DMS79 (cell line): ENCODE measurements at regions not wholly inside any gene's neighbourhood (a gene's known extent, or its start where the extent isn't known, plus 50 kb on each side); places are given as distances from the start of the nearest gene placed in this dataset.
"Not testable (repeated sequence)": the region's sequence is repeated elsewhere in the genome, so short reads cannot be mapped to it uniquely, and the experiment has no call there.

ENCODE experiments used
- DNase-seq: peaks from one replicate; lab custom pipeline; 2025; lab: John Stamatoyannopoulos, UW

DNA sequence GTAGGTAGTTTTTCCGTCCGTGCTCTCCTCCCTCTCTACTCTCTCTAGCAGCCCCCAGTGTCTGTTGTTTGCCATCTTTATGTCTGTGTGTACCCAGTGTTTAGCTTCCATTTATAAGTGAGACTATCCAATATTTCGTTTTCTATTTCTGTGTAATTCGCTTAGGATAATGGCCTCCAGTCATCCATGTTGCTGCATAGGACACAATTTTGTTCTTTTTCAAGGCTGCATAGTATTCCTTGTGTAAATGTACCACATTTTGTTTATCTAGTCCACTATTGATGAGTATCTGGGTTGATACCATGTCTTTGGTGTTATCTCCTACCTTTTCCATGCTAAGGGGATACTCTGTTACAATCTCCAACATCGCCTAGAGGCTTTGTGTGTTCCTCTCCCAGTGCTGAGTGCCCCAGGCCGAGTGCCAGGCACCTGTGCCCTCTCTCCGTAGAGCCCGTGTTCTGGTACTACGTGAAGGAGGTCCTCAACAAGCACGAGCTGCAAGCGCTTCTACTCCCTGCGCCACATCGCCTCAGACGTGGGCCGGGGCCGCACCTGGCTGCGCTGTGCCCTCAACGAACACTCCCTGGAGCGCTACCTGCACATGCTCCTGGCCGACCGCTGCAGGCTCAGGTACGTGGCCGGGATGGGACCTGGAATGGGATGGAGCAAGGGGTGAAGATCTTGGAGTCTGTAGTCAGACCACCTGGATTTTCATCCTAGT, 51.0 kb downstream of the NPIPB11 start:
- DNase-seq = not testable (repeated sequence)

DNA sequence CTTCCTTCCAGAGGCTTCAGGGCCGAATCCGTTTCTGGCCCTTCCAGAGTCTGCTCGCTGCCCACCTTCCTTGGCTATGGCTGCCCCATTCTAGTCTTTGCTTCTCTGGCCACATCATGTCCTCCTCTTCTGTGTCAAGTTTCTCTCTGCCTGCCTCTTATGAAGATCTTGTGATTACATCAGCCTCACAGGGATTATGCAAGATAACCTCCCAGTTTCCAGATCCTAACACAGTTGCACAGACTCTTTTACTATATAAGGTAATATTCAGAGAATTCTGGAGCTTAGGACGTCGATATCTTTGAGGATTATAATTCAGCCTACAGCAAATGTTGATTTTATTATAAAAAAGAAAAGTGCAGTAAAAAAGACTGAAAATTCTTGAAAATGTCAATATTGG, 52.1 kb downstream of the NPIPB11 start:
- DNase-seq = not testable (repeated sequence)

DNA sequence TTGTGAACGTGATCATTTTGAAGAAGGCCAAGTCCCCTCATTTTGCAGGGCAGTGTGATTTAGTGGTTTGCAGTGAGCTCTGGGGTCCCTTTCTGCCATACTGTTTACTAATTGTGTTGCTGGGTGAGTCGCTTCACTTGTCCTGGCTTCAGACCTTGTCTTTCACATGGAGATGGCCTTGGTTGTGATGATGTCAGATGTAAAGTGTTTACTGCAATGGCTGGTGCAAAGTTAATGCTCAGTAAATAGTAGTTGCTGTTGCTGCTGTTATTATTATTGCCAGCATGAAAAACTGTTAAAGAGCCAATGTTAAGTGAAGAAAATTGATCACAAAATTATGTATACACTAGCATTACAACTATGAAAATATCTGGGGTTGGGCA, 53.9 kb downstream of the NPIPB11 start:
- DNase-seq = not testable (repeated sequence)

DNA sequence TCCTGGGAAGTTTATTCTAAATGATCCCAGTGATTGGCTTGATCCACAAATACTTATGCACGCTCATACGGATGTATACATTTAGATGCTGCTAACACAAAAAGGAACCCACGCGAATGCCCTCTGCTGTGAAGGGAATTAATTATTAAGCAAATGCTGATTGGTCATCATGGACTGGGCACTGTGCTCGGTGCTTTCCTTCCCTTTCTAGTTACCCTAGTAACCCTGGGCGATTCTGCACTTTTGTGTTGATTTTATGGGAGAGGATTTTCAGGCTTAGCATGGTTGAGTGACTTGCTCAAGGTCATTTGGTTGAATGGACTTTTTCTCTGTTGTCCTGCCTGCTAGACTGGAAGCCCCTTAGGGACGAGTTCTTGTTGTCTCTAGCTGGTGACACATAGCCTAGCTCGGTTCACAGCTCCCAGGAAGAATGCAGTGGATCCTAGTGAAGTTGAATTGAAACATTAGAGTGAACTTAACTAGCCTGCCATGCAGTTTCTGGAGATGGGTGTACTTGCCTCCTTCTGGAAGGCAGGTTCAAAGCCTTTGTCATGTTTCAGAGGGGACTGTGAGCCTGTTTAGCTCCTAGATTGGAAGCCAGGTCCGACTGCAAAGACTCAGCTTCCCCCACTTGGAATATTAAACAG, 54.4 kb downstream of the NPIPB11 start:
- DNase-seq = not testable (repeated sequence)

DNA sequence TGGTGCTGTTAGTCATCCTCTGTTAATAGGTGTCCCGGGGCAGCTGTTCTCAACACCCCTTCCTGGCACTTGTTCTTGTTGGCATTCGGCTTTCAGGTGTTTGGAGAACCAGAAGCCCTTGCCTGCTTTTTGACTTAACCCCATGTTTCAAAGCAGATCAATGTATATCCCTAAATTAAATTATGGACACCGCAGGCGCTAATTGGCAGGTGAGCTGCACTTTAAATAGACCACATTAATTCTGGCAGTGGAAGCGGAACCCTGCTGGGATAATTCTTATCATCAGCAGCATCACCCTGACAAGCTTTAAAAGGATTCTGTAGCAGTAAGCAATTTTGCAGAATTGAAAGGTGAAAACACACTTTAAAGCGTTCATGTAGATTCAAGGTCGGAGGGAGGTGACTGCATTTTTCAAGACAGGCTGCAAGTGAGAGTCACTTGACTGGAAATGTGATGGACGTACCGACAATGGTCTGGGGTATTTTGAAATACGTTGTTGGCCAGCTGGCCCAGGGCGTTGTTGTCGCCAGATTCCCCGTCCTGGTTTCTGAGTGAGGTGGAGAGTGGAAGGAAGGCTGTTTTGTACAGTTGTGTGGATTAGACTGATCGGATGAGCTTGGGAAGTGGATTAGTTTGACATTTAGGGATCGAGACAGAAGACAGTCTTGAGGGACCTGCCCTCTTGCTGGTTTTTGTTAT, 55.1 kb downstream of the NPIPB11 start:
- DNase-seq = not testable (repeated sequence)

DNA sequence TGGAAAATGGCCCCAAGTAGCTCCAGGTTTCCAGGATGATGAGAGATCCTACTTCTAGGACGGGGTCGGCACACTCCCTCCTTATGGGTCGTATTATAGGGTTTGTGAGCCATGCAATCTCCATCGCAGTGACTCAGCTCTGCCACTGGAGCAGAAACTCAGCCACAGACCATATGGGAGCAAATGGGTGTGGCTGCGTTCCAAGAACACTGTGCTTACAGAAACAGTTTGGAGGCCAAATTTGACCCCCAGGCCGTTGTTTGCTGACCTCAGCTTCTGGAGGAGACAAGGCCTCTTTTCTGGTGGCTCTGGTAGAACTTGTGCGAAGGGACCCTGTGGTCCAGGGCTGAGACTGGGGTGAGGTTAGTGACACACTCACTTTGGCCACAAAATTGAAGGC, 56.5 kb downstream of the NPIPB11 start:
- DNase-seq = not testable (repeated sequence)

DNA sequence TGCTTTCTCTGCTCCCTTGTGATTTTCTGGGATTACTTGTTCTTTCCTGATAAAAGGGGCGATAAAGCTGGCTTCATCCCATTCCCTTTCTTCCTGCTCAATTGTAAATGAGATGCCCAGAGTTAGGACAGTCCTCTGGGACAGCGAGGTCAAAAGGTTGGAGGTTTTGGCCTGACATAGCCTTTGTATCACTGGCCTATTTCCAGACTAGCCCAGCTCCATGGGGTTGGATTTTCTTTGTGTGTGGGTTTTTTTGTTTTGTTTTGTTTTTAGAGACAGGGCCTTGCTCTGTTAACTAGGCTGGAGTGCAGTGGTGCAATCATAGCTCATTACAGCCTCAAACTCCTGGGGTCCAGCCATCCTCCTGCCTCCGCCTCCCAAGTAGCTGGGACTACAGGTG, 57.8 kb downstream of the NPIPB11 start:
- not testable (repeated sequence) for DNase-seq

DNA sequence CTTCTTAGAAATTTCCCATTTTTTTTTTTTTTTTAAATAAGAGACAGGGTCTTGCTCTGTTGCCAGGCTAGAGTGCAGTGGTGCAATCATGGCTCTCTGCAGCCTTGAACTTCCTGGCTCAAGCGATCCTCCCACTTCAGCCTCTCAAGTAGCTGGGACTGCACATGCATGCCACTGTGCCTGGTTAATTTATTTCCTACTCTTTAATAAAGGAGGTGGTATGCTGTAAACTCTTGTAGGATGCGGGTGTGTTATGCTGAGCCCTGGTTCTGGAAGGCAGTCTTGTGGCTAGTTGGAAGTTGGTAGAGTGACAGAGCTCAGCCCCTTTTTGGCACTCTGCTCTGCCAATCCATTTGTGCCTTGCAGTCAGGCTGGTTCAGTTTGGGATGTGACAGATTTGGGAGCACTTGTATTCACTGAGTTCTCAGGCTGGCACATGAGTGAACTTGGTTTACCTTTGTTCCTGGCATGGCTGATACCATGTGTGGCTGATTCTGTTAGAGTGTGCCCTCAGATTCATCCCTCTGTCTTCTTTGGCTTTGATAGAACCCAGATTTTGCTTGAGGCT, 58.3 kb downstream of the NPIPB11 start:
- DNase-seq = not testable (repeated sequence)

DNA sequence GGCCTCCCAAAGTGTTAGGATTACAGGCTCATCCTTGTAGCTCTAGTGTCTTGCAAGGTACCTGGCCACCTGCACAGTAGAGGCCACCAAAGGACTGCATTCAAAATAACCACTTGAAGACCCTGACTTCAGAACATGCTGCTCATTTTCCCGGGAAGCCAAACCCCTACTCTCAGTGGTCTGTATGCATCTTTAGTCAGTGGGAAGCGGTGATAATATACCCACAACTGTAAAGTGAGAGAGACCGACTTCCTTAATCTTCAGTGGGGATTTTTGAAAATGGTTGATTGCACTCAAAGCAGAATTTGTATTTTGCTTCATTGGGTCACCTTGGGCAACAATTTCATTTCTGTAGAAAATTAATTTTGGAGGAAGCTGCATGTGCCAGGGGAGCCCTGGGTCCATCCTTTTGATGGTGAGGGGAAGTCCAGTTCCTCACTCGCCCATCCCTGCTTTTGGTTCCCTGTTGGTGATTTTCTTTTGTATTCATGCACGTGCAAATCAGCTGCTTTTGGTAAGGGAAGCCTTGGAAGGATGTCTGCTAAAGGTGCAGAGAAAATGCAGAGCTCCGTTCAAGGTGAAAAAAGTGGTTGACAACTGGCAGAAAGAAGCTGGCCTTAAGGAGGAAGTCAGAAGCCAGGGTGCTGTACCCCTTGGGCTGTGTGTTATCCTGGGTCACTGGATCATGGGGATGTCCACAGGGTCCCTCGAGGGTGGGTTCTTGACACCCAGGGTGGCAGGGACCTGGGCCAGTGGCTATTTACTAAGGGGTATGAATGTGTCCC, 59.5 kb downstream of the NPIPB11 start:
- DNase-seq = not testable (repeated sequence)

DNA sequence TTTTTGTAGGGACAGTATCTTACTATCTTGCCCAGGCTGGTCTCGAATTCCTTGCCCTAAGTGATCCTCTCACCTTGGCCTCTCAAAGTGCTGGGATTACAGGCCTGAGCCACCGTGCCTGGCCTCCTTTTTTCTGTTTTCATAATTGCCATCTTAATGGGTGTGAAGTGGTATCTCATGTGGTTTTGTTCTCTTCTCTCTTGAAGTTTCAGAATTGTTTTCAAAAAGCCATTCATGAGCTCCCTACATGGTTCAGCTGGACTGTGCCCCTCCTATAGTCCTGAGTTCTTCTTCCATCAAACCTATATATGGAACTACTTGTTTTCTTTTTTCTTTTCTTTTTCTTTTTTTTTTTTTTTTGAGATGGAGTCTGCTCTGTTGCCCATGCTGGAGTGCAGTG, 60.3 kb downstream of the NPIPB11 start:
- DNase-seq = not testable (repeated sequence)

DNA sequence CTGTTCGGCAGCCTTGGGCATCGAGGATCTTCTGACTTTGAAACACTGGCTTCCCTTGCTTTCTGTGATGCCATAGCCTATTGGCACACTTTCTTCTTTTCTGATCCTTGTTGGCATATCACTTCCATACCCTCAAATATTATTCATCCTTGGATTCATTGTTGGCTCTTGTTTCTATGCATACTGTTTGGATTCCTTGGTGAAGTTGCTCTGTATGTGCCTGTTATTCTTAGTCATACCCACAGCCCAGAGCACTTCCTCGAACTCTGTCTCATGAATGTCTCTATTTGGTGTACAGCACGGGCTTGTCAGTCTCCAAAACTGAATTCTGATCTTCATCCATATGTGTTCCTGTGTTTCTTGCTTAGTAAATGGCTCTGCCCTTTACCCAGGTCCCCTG, 63.6 kb downstream of the NPIPB11 start:
- not testable (repeated sequence) for DNase-seq

DNA sequence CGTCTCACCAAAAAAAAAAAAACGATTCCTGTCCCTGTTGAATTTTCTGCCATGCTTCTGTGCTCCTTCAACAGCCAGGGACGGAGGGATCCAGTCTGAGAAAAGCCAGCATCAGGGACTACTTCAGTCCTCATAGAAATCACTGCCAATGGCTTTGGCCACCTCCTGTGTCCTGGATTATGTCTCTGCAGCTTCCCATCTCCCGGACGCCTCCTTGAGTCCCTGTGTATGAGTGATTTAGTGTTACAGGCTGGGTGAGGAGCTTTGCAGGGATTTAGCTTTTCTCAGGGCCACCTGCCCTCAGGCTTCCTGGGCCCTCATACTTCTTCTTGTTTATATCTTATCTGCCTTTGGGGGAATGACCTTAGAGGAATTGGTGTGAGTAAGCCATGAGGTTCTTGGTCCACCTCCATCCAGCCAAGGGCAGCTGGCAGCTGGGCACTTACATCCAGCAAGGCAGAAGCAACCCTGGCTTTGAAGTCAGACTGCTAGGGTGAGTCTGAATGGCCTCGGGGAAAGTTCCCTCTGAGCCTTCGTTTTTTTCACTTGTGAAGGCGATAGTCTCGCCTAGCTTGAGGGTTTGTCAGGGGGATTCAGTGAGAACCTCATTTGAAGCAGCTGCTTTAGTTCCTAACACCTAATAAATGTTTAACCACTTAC, 65.6 kb downstream of the NPIPB11 start:
- DNase-seq = peak; percentile 44

DNA sequence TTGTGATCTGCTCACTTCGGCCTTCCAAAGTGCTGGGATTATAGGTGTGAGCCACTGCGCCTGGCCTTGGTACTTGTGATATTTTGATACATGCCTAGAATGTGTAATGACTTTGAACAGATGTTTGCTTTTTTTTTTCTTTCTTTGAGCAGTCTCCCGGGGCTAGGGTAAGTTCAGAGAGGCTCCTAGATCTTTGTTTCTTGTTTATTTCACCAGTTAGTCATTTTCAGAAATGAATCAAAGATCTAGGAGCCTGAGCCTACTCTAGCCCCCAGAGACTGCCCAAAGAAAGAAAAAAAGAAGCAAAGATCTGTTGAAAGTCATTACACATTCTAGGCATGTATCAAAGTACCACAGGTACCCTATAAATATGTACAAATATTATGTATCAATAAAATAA, 66.3 kb downstream of the NPIPB11 start:
- not testable (repeated sequence) for DNase-seq

DNA sequence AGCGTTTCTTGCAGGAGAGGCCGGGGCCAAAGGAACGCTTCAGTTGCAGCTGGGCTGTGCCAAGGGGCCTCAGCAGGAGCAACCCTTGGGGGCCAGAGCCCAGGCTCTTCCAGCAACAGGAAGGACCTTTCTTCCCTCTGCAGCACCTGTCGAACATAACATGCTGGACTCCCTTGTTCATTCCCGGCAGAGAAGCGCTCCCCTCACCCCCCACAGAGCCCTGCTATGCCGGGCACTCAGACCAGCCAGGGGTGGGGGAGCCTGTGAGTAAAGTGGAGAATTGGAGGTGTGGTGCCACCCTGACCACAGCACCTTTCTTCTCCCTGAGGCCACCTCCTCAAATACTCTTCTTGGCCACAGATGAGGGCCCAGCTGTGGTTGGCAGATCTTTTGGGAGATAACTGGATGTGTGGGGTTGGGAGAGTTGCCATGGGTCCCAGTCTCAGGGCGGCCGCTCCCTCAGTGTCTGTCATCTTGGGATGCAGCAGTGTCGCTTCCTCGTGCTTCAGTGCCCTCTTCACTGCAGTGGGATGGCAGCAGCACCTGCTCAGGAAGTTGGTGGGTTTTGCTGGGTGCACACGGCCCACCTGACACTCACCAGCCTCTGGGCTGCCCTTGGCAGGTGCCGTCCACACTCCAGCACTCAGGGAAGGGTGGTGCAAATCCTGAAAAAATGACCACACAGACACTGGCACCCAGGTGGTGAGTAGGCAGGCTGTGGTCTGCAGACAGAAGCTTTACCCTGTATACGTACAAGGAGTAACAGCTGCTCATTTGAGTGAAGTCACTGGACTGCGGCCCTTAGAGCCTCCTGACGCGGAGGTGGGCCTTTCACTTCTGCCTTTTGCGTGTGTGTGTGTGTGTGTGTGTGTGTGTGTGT, 67.5 kb downstream of the NPIPB11 start:
- DNase-seq = not testable (repeated sequence)

DNA sequence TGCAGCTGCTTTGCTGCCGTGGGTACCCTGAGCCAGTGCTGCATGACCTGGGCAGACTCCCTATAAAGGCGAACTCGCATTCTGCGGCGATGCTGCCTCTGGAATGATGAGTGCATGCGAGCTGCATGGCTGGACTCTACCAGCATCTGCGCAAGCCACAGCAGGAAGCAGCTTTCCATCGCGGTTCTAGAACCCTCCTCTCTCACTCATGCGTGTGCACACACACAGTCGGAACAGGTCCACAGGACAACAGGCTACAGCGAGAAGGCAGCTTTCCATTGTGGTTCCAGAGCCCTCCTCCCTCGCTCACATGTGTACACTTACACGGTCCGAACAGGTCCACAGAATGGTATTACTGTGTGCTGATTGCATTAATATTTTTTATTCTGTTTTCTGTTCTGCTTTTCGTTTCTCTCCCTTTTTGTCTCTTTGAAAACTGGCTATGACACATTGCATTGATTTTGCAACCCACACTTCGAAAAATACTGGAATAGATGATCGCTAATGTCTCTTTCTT, 69.1 kb downstream of the NPIPB11 start:
- not testable (repeated sequence) for DNase-seq

DNA sequence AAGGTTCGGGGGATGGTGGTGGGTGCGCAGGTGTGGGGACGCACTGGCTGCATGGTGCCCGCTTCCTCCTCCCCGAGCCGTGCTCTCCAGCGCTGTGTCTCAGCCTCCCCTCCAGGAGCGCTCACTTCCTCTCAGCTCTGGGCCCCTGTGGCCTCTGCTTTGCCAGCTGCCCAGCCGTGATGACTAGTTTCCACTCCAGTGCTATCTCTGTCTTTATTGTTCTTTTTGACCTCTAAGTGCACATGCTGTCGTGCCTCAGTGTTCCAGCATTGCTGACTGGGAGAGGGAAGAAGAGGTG, 71.0 kb downstream of the NPIPB11 start:
- DNase-seq = not testable (repeated sequence)

DNA sequence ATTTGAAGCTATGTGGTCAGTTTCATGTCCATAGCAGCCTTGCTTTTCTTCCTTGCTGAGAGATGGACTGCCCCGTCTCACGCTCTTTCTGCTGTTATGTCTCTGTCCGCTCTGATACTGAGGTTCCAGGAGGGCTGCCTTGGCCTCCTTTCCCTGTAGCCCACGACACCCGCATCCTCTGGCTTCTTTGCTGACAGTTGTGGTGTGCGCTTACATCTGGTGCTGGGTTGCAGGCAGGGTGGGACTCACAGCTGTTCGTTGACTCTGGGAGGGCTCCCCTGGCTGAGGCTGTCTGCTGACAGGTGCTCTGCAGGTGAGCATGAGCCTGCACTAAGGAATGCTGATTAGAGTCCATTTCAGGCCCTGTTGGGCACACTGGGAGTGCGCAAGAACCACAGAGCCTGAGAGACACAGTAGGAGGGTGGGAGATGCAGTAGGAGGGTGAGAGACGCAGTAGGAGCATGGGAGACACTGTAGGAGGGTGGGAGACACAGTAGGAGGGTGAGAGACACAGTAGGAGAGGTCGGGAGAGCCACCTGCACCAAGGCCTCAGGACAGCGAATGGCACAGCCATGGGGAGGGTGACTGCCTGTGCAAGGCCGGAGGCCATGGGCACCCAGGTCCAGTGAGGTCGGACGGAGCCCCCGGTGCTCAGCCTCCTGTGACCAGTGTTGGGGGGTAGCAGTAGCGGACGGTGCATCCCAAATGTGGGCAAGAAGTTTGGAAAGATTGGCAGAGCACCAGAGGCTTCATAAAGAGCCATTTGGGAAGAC, 71.5 kb downstream of the NPIPB11 start:
- not testable (repeated sequence) for DNase-seq

DNA sequence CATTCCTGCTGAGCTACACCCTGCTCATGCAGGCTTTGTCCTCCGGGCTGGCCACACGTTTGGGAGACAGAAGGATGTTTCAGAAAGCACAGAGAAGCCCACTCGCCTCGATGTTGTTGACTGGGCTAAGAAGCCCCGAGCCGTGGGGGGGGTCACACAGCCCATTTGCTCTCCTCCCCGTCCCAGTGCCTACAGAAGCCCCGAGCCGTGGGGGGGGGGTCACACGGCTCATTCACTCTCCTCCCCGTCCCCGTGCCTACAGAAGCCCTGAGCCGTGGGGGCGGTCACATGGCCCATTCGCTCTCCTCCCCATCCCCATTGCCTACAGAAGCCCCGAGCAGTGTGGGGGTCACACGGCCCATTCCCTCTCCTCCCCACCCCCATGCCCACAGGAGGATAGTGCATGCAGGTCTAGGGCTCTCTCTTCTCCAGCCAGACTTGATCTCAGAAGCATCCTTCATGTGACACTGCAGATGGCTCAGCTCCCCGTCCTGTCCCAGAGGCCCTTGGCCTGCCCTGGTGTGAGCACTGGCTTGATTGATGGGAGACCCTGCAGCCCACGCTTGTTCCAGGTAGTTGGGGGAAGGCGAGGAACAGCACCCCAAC, 72.9 kb downstream of the NPIPB11 start:
- DNase-seq = not testable (repeated sequence)

DNA sequence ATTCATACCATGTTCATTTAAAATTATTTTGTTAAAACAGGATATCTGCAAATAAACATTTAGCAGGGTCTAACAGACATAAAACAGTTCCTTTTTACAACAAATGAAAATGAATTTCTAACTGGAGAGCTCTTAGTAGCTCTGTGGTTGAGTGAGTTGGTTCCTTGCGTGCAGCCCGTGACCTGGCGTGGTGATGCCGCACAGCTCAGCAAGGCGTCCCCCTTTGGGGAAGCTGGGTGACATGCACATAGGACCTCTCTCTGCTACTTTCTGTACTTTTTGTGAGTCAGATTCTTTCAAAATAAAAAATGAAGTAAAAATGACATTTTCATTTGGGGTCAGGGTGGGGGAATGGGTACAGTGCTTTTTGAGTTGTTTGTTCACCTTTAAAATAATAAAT, 75.9 kb downstream of the NPIPB11 start:
- DNase-seq = not testable (repeated sequence)
